Vagina (tissue), 2 donors: ENCODE measurements at regions not wholly inside any gene's neighbourhood (a gene's known extent, or its start where the extent isn't known, plus 50 kb on each side); places are given as distances from the start of the nearest gene placed in this dataset.

Source experiments
- DNase-seq, 2 donors: peaks; one replicate each; pipeline ENCODE4 v3.0.0-alpha.2; 2017; ENCODE audit errors: extremely low spot score in 2 of 2
- H3K27ac ChIP-seq: fragments of 200-600 bp; sonication (generic); one replicate; pipeline ENCODE4 v1.5.1; 2019
- H3K27me3 ChIP-seq: fragments of 200-600 bp; sonication (generic); one replicate; pipeline ENCODE4 v1.5.1; 2019
- H3K36me3 ChIP-seq, 2 donors: fragments of 200-600 bp; sonication (generic); one replicate each; pipeline ENCODE4 v1.5.1; 2017 to 2019
- H3K4me1 ChIP-seq: fragments of 200-600 bp; sonication (generic); one replicate; pipeline ENCODE4 v1.5.1; 2019
- H3K4me3 ChIP-seq, 2 donors: fragments of 200-600 bp; sonication (generic); 1 replicate in 1 of 2; 2 replicates in 1 of 2; pipeline ENCODE4 v1.5.1; 2016 to 2019
- H3K9me3 ChIP-seq: fragments of 200-600 bp; sonication (generic); one replicate; pipeline ENCODE4 v1.5.1; 2019
- CTCF ChIP-seq, 3 experiments: fragments of 450-650 bp in 2 of 3; fragments of 200-600 bp in 1 of 3; sonication (generic) in 1 of 3; IDR thresholded peaks; one replicate each; pipeline ENCODE4 v1.5.1; 2017 to 2019; ENCODE audit warnings: antibody characterized with exemption in 3 of 3, mild to moderate bottlenecking in 2 of 3, moderate library complexity in 2 of 3
- POLR2A ChIP-seq, 2 donors: fragments of 450-650 bp; IDR thresholded peaks; one replicate each; pipeline ENCODE4 v1.6.1; 2017; ENCODE audit warnings: antibody characterized with exemption in 2 of 2, mild to moderate bottlenecking in 2 of 2, moderate library complexity in 2 of 2
- POLR2AphosphoS5 ChIP-seq, 2 donors: sonication (generic); formaldehyde crosslinking; IDR thresholded peaks; one replicate each; pipeline ENCODE4 v1.9.0; 2017; ENCODE audit warnings: antibody characterized with exemption in 2 of 2, mild to moderate bottlenecking in 2 of 2, low read depth in 1 of 2; ENCODE audit not compliant: insufficient read depth in 1 of 2
- intact Hi-C: fragments of 100-400 bp; cut with DNase I; formaldehyde crosslinking; loops from one replicate; pipeline ENCODE4 v1.15.1; 2023

DNA sequence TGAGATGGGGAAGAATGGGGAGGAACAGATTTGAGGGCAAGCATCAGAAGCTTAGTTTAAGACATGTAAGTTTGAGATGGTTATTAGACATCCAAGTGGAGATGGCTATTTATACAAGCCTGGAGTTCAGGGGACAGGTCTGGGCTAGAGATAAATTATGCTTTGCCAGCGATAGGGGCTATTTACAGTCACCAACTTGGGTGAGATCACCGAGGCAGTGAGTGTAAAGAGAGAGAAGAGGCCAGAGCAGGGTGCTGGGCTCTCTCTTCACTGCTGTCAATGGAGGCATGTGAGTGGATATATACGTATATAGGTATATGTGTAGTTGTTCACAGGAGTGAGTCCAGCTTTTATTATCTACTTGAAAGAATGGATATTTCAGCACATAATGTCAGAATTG, 81.0 kb downstream of the QPCT start:
- TF ChIP-seq POLR2A (IDR thresholded peaks at IDR 0.05), result no peak
- no peak for TF ChIP-seq CTCF (IDR thresholded peaks at IDR 0.05)
- no peak for TF ChIP-seq POLR2AphosphoS5 (IDR thresholded peaks at IDR 0.05; ENCODE audit: insufficient read depth in 1 of 2, low read depth in 1 of 2)
- Histone ChIP-seq H3K27ac (no peak overlapping the region), H3K4me3 (no peak overlapping the region), H3K9me3 (no peaks in the 10 kb centered on the region), H3K4me1 (no peaks in the 10 kb centered on the region), H3K36me3 (no peaks in the 10 kb centered on the region), H3K27me3 (no peaks in the 10 kb centered on the region)
- no peak for DNase-seq
- intact Hi-C loops, result no loop called here

DNA sequence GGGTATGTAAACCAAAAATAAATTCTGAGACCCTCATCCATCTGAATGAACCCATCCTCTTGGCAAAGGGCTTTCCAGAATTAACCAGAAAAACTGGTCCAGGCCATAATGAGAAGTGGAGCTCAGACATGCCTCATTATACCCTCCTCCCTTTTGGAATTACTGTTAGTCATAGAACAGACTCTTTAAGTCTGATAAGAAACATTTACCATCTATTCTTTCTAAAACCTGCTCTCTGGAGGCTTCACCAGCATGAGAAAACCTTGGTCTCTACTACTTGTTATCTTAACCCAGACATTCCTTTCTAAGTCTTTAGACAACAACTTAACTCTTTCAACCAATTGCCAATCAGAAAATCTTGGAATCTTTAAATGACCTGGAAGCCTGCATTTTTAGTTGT, 82.8 kb downstream of the QPCT start:
- Histone ChIP-seq H3K36me3 (no peaks in the 10 kb centered on the region), H3K4me1 (no peaks in the 10 kb centered on the region), H3K27me3 (no peaks in the 10 kb centered on the region), H3K27ac (no peak overlapping the region), H3K4me3 (no peak overlapping the region), H3K9me3 (no peaks in the 10 kb centered on the region)
- no peak for DNase-seq
- TF ChIP-seq POLR2A (IDR thresholded peaks at IDR 0.05) (no peak), POLR2AphosphoS5 (IDR thresholded peaks at IDR 0.05; ENCODE audit: insufficient read depth in 1 of 2, low read depth in 1 of 2) (no peak), CTCF (IDR thresholded peaks at IDR 0.05) (no peak)
- intact Hi-C loops, result no loop called here

DNA sequence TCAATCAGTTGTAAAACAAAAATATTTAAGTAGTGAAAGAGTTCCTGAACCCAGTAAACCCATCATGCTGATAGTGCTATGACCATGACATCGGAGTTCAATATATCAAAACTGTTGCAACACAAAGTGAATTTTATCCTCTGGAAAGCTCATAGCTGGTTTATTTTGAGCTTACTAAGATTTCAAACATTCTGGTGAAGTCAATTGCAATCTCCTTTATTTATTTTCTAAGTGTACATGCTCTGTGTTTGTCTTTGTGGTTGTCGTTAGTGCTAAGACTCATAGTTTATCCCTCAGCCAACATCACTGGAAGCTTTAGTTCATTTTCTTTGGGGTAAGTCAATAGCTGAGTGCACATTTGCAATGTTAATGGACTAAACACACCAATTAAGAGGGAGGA, 91.9 kb downstream of the QPCT start:
- no peaks in the 10 kb centered on the region for H3K9me3 ChIP-seq
- no peaks in the 10 kb centered on the region for H3K27me3 ChIP-seq
- intact Hi-C loops, result no loop called here
- H3K27ac ChIP-seq, result no peak overlapping the region
- H3K4me3 ChIP-seq, result no peak overlapping the region
- H3K36me3 ChIP-seq, result no peaks in the 10 kb centered on the region
- DNase-seq, result no peak
- H3K4me1 ChIP-seq, result no peaks in the 10 kb centered on the region
- TF ChIP-seq POLR2A (IDR thresholded peaks at IDR 0.05) (no peak), POLR2AphosphoS5 (IDR thresholded peaks at IDR 0.05; ENCODE audit: insufficient read depth in 1 of 2, low read depth in 1 of 2) (no peak), CTCF (IDR thresholded peaks at IDR 0.05) (no peak)

DNA sequence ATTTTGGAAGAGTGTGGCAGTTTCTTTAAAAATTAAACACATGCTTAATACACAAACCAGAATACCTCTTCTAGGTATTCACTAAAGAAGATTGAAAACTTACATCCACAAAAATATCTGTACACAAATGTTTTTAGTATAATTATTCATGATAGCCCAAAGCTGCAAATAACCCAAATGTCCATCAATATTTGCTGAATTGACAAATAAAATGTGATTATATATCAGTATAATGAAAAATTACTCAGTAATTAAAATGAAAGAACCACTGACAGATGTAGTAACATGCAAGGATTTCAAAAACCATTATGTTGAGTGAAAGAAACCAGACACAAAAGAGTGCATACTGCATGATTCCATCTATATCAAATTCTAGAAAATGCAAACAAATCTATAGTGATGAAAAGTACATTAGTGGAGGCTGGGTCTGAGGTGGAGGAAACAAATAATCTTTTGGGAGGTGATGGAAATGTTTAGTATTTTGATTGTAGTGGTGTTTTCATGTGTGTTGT, 94.8 kb downstream of the QPCT start:
- Histone ChIP-seq H3K27me3 (no peaks in the 10 kb centered on the region), H3K4me3 (no peak overlapping the region), H3K9me3 (no peaks in the 10 kb centered on the region), H3K27ac (no peak overlapping the region), H3K36me3 (no peaks in the 10 kb centered on the region), H3K4me1 (no peaks in the 10 kb centered on the region)
- TF ChIP-seq CTCF (IDR thresholded peaks at IDR 0.05), result no peak
- no peak for TF ChIP-seq POLR2AphosphoS5 (IDR thresholded peaks at IDR 0.05; ENCODE audit: insufficient read depth in 1 of 2, low read depth in 1 of 2)
- no peak for TF ChIP-seq POLR2A (IDR thresholded peaks at IDR 0.05)
- no peak for DNase-seq
- intact Hi-C loops, result no loop called here

- intact Hi-C loops, result no loop called here
- Histone ChIP-seq H3K27ac (no peak overlapping the region), H3K9me3 (no peaks in the 10 kb centered on the region), H3K4me3 (no peak overlapping the region), H3K36me3 (no peaks in the 10 kb centered on the region), H3K27me3 (no peaks in the 10 kb centered on the region), H3K4me1 (no peaks in the 10 kb centered on the region)
- no peak for TF ChIP-seq CTCF (IDR thresholded peaks at IDR 0.05)
- TF ChIP-seq POLR2AphosphoS5 (IDR thresholded peaks at IDR 0.05; ENCODE audit: insufficient read depth in 1 of 2, low read depth in 1 of 2), result no peak
- no peak for TF ChIP-seq POLR2A (IDR thresholded peaks at IDR 0.05)
- no peak for DNase-seq
Measured at GRCh38 chr2:37441055-37441454, 96.6 kb downstream of the QPCT start.
